A673 (cell line): ENCODE measurements at regions not wholly inside any gene's neighbourhood (a gene's known extent, or its start where the extent isn't known, plus 50 kb on each side); places are given as distances from the start of the nearest gene placed in this dataset.

Source experiments
- EZH2 ChIP-seq: fragments of 200-600 bp; sonication (generic); IDR thresholded peaks from 2 replicates; pipeline ENCODE4 v1.6.1; 2017; ENCODE audit warnings: borderline replicate concordance, low read depth, mild to moderate bottlenecking, mixed read lengths, antibody characterized with exemption, low read length; ENCODE audit not compliant: poor library complexity, severe bottlenecking
- TF ChIP-seq, protein P1 (sequence below): fragments of 300-800, 200-600 bp; sonication (generic); conservative IDR thresholded peaks from 2 replicates; pipeline ENCODE4 v1.5.1; 2017; ENCODE audit warnings: low read depth, mild to moderate bottlenecking, antibody characterized with exemption, low read length, moderate library complexity, mixed read lengths

DNA sequence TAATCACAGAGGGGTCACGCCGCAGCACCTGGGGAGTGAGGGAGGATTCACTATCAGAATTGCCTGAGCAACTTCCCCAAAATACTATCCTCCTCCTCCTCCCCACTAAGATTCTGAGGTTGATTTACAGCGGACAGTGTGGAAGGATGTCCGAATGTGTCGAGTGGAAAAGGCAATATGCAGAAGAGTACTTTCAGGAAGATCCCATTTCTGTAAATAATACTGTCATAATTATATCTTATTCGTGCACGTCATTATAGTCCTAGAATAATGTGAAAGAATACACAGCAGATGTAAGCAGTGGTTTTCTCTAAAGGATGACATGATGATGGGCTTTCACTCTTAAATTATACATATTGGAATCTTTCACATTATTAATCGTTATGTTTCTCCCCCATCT is 149.8 kb upstream of the NOCT start:
- TF ChIP-seq, protein P1, sequence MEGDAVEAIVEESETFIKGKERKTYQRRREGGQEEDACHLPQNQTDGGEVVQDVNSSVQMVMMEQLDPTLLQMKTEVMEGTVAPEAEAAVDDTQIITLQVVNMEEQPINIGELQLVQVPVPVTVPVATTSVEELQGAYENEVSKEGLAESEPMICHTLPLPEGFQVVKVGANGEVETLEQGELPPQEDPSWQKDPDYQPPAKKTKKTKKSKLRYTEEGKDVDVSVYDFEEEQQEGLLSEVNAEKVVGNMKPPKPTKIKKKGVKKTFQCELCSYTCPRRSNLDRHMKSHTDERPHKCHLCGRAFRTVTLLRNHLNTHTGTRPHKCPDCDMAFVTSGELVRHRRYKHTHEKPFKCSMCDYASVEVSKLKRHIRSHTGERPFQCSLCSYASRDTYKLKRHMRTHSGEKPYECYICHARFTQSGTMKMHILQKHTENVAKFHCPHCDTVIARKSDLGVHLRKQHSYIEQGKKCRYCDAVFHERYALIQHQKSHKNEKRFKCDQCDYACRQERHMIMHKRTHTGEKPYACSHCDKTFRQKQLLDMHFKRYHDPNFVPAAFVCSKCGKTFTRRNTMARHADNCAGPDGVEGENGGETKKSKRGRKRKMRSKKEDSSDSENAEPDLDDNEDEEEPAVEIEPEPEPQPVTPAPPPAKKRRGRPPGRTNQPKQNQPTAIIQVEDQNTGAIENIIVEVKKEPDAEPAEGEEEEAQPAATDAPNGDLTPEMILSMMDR, result no peak
- no peak for TF ChIP-seq EZH2
